ENCODE measurements at regions not wholly inside any gene's neighbourhood (a gene's known extent, or its start where the extent isn't known, plus 50 kb on each side); places are given as distances from the start of the nearest gene placed in this dataset.

GRCh38 chr6:113512576-113512975, 344.6 kb upstream of the MARCKS start:
- in situ Hi-C loops (cut with HindIII; ENCODE audit: low sequenced_read_pairs) = no loop called here

- in situ Hi-C loops (cut with HindIII; ENCODE audit: low sequenced_read_pairs) = no loop called here
Measured at GRCh38 chr6:113513086-113513485, 344.1 kb upstream of the MARCKS start.

- in situ Hi-C loops (cut with HindIII; ENCODE audit: low sequenced_read_pairs) = no loop called here
Measured at GRCh38 chr6:113522376-113522775, 334.8 kb upstream of the MARCKS start.

GRCh38 chr6:113524826-113525225, 332.3 kb upstream of the MARCKS start:
- in situ Hi-C loops (cut with HindIII; ENCODE audit: low sequenced_read_pairs) = no loop called here

GRCh38 chr6:113526553-113526952, 330.6 kb upstream of the MARCKS start:
- in situ Hi-C loops (cut with HindIII; ENCODE audit: low sequenced_read_pairs) = no loop called here

- in situ Hi-C loops (cut with HindIII; ENCODE audit: low sequenced_read_pairs) = no loop called here
Measured at GRCh38 chr6:113526995-113527394, 330.1 kb upstream of the MARCKS start.

GRCh38 chr6:113528111-113528510, 329.0 kb upstream of the MARCKS start:
- in situ Hi-C loops (cut with HindIII; ENCODE audit: low sequenced_read_pairs) = no loop called here

- in situ Hi-C loops (cut with HindIII; ENCODE audit: low sequenced_read_pairs) = no loop called here
Measured at GRCh38 chr6:113529196-113529595, 327.9 kb upstream of the MARCKS start.

GRCh38 chr6:113529879-113530278, 327.3 kb upstream of the MARCKS start:
- in situ Hi-C loops (cut with HindIII; ENCODE audit: low sequenced_read_pairs) = no loop called here

GRCh38 chr6:113530769-113531168, 326.4 kb upstream of the MARCKS start:
- in situ Hi-C loops (cut with HindIII; ENCODE audit: low sequenced_read_pairs) = no loop called here

GRCh38 chr6:113539202-113539601, 317.9 kb upstream of the MARCKS start:
- in situ Hi-C loops (cut with HindIII; ENCODE audit: low sequenced_read_pairs) = no loop called here

GRCh38 chr6:113539623-113540022, 317.5 kb upstream of the MARCKS start:
- in situ Hi-C loops (cut with HindIII; ENCODE audit: low sequenced_read_pairs) = no loop called here

GRCh38 chr6:113540466-113540865, 316.7 kb upstream of the MARCKS start:
- in situ Hi-C loops (cut with HindIII; ENCODE audit: low sequenced_read_pairs) = no loop called here

GRCh38 chr6:113551168-113551567, 306.0 kb upstream of the MARCKS start:
- in situ Hi-C loops (cut with HindIII; ENCODE audit: low sequenced_read_pairs) = no loop called here

GRCh38 chr6:113556775-113557174, 300.4 kb upstream of the MARCKS start:
- in situ Hi-C loops (cut with HindIII; ENCODE audit: low sequenced_read_pairs) = no loop called here

GRCh38 chr6:113558431-113558830, 298.7 kb upstream of the MARCKS start:
- in situ Hi-C loops (cut with HindIII; ENCODE audit: low sequenced_read_pairs) = no loop called here

GRCh38 chr6:113558966-113559365, 298.2 kb upstream of the MARCKS start:
- in situ Hi-C loops (cut with HindIII; ENCODE audit: low sequenced_read_pairs) = no loop called here

GRCh38 chr6:113560376-113560775, 296.8 kb upstream of the MARCKS start:
- in situ Hi-C loops (cut with HindIII; ENCODE audit: low sequenced_read_pairs) = no loop called here

GRCh38 chr6:113560908-113561307, 296.2 kb upstream of the MARCKS start:
- in situ Hi-C loops (cut with HindIII; ENCODE audit: low sequenced_read_pairs) = no loop called here

- in situ Hi-C loops (cut with HindIII; ENCODE audit: low sequenced_read_pairs) = no loop called here
Measured at GRCh38 chr6:113562248-113562647, 294.9 kb upstream of the MARCKS start.

GRCh38 chr6:113564371-113565171, 292.6 kb upstream of the MARCKS start:
- in situ Hi-C loops (cut with HindIII; ENCODE audit: low sequenced_read_pairs) = no loop called here

GRCh38 chr6:113565306-113565705, 291.8 kb upstream of the MARCKS start:
- in situ Hi-C loops (cut with HindIII; ENCODE audit: low sequenced_read_pairs) = no loop called here

GRCh38 chr6:113570161-113570560, 287.0 kb upstream of the MARCKS start:
- in situ Hi-C loops (cut with HindIII; ENCODE audit: low sequenced_read_pairs) = no loop called here
